Right lobe of liver (tissue), 4 donors: ENCODE measurements at regions not wholly inside any gene's neighbourhood (a gene's known extent, or its start where the extent isn't known, plus 50 kb on each side); places are given as distances from the start of the nearest gene placed in this dataset.

ENCODE experiments used
- POLR2A ChIP-seq: fragments of 450-650 bp; IDR thresholded peaks from one replicate; pipeline ENCODE4 v1.6.1; 2017; ENCODE audit warnings: antibody characterized with exemption, mild to moderate bottlenecking
- TF ChIP-seq, protein P1 (sequence below), 4 donors: fragments of 200-600 bp in 3 of 4; fragments of 450-650 bp in 1 of 4; IDR thresholded peaks; one replicate each; pipeline versions ENCODE4 v1.5.1 to v1.8.0; 2016 to 2022; ENCODE audit warnings: antibody characterized with exemption in 4 of 4, mild to moderate bottlenecking in 2 of 4
- donor health status: DM: no; HTN: no; CAD: no.
- donor health status: DM: no; HTN: no; CAD: no.
- donor health status: DM: no; HTN: yes; CAD: no.

DNA sequence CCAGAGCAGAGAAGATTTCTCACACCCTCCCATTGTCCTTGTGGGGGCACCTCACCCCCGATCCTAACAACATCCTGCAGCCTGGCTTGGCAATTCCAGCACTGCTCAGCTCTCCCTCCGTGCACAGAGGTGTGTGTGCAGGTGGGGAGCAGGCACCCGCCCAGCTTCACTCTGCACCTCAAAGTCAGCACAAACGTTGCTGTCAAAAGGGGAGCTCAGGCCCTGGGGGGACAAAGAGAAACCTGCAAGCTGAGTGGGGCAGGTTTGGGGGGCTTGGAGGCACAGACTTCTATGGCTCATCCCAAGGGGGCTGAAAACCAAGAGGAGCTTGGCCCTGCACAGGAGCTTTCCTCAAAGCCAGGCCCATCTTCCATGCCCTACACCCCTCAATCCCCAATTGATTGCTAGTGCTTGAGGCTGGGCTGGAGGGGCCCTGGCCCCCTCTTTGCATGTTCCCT is 231.9 kb upstream of the TNRC6C start:
- TF ChIP-seq POLR2A: no peak
- TF ChIP-seq, protein P1, sequence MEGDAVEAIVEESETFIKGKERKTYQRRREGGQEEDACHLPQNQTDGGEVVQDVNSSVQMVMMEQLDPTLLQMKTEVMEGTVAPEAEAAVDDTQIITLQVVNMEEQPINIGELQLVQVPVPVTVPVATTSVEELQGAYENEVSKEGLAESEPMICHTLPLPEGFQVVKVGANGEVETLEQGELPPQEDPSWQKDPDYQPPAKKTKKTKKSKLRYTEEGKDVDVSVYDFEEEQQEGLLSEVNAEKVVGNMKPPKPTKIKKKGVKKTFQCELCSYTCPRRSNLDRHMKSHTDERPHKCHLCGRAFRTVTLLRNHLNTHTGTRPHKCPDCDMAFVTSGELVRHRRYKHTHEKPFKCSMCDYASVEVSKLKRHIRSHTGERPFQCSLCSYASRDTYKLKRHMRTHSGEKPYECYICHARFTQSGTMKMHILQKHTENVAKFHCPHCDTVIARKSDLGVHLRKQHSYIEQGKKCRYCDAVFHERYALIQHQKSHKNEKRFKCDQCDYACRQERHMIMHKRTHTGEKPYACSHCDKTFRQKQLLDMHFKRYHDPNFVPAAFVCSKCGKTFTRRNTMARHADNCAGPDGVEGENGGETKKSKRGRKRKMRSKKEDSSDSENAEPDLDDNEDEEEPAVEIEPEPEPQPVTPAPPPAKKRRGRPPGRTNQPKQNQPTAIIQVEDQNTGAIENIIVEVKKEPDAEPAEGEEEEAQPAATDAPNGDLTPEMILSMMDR (IDR thresholded peaks at IDR 0.05): no peak
